Upper lobe of left lung (tissue), 4 donors: ENCODE measurements at regions not wholly inside any gene's neighbourhood (a gene's known extent, or its start where the extent isn't known, plus 50 kb on each side); places are given as distances from the start of the nearest gene placed in this dataset.

Experiments used
- CTCF ChIP-seq, 6 experiments: fragments of 450-650 bp in 4 of 6; fragments of 200-600 bp in 2 of 6; sonication (generic) in 2 of 6; IDR thresholded peaks; one replicate each; pipeline ENCODE4 v1.5.1; 2016 to 2019; ENCODE audit warnings: antibody characterized with exemption in 6 of 6
- EP300 ChIP-seq, 4 donors: sonication (generic); formaldehyde crosslinking; IDR thresholded peaks; one replicate each; pipeline ENCODE4 v1.5.1; 2017; ENCODE audit warnings: antibody characterized with exemption in 4 of 4, control low read depth in 2 of 4
- POLR2A ChIP-seq, 4 donors: fragments of 450-650 bp; IDR thresholded peaks; one replicate each; pipeline ENCODE4 v1.5.1; 2016 to 2017; ENCODE audit warnings: antibody characterized with exemption in 4 of 4, mild to moderate bottlenecking in 2 of 4
- POLR2AphosphoS5 ChIP-seq, 2 donors: sonication (generic); formaldehyde crosslinking; IDR thresholded peaks; one replicate each; pipeline ENCODE4 v1.5.1; 2017; ENCODE audit warnings: antibody characterized with exemption in 2 of 2

- no peak for TF ChIP-seq CTCF (IDR thresholded peaks at IDR 0.05)
- no peak for TF ChIP-seq POLR2AphosphoS5 (IDR thresholded peaks at IDR 0.05)
- no peak for TF ChIP-seq POLR2A (IDR thresholded peaks at IDR 0.05)
- TF ChIP-seq EP300 (IDR thresholded peaks at IDR 0.05): no peak
These were observed 266.7 kb downstream of the NSG2 start for GRCh38 chr5:174312270-174312617.
